SK-MEL-5 (cell line): ENCODE measurements at regions not wholly inside any gene's neighbourhood (a gene's known extent, or its start where the extent isn't known, plus 50 kb on each side); places are given as distances from the start of the nearest gene placed in this dataset.
"Not testable (repeated sequence)": the region's sequence is repeated elsewhere in the genome, so short reads cannot be mapped to it uniquely, and the experiment has no call there.

Experiments
- DNase-seq: peaks from one replicate; pipeline ENCODE4 v3.0.0-alpha.2; 2016; ENCODE audit warnings: low read depth, low spot score
- in situ Hi-C: cut with HindIII; loops from 2 replicates; pipeline ENCODE4 v1.10.0; 2016; ENCODE audit warnings: low sequenced_read_pairs, high pct_unique_total_duplicates, low pct_unique_long_range_greater_than_20kb

- no peak for DNase-seq
- in situ Hi-C loops, result no loop called here
Measured at GRCh38 chr14:37650356-37651037, 55.1 kb downstream of the TTC6 start.

DNA sequence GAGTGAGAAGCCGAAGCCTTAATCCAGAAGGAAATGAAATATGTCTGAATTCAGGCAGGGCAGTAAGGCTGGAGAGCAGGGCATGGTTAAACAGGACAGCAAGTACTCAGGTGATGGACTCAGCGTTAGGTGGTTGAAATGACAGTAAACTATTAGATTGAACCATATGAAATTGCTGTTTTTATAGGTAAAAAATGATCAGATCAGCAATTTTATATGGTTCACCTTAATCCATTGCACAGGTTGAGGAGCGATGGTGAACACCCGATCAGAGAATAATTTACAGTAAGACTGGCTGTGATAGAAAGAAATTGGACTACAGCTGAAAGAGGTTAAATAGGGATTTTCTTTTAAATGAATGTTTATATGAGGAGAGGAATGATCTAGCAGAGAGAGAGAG, 56.6 kb downstream of the TTC6 start:
- in situ Hi-C loops, result no loop called here

DNA sequence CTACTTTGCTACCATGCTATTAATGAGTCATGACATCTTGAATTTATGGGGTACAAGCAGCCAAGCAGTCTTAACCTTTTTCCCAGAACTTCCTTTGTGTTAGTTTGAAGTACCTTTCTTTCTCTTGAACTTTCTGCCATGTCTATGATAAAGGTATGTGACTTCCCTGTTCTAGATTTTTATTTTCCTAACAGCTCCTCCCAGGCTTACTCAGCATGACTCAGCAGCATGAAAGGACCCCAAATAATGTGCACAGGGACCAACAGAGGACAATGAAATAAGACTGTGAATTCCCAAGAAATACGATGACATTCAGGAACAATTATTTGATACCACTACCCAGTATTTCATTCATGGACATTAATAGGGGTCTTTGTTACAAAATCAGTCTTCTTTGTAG, 60.0 kb downstream of the TTC6 start:
- in situ Hi-C loops, result no loop called here
- DNase-seq, result no peak

More for the DNA sequence above, 56.6 kb downstream of the TTC6 start:
- no peak for DNase-seq

DNA sequence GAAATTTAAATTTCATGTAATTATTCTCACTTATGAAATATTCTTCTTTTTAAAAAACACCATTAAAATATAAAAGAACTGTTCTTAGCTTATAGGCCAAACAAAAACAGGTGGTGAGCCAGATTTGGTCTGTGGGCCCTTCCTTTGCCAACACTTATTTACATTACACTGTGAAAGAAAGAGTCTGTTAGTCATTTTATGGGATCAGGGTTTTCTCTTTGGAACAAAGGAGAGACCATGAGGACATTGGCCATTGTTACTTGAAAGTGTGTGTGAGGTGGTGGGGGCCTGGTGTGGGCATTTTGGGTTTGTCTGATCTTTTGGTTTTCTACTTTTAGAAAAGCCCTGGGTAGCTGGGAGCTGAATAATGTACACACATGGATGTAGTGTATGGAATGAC, 62.7 kb downstream of the TTC6 start:
- in situ Hi-C loops, result no loop called here

DNA sequence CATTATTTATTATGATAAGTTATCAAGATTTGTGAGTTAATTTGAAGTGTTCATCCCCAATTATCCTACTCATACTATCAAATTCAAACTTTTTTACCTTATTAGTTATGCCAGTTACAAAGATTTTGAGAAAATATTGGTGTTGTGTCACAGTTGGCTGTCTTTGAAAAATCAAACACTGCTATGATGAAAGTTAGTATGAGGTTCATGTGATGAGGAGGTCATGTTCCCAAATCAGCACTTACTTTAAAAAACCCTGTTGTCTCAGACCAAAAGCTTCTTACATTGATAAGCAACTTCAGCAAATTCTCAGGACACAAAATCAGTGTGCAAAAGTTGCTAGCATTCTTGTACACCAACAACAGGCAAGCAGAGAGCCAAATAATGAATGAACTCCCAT, 68.1 kb downstream of the TTC6 start:
- in situ Hi-C loops, result no loop called here
- DNase-seq, result no peak

More for the DNA sequence above, 62.7 kb downstream of the TTC6 start:
- DNase-seq, result no peak

DNA sequence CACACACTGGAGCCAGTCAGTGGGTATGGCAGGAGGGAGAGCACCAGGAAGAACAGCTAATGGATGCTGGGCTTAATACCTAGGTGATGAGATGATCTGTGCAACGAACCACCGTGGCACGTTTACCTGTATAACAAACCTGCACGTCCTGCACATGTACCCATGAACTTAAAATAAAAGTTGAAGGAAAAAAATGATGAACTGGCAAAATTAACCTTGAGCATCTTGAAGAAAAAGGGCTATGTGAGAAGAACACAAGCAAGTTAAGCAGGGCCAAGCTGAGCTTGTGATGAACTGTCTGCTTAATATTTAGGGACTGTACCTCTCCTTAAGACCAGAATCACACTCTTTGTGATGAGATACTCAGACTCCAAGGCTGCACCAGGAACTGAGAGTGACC, 70.0 kb downstream of the TTC6 start:
- no peak for DNase-seq
- in situ Hi-C loops, result no loop called here

- DNase-seq, result no peak
- in situ Hi-C loops, result no loop called here
Measured at GRCh38 chr14:37665951-37666350, 70.5 kb downstream of the TTC6 start.

DNA sequence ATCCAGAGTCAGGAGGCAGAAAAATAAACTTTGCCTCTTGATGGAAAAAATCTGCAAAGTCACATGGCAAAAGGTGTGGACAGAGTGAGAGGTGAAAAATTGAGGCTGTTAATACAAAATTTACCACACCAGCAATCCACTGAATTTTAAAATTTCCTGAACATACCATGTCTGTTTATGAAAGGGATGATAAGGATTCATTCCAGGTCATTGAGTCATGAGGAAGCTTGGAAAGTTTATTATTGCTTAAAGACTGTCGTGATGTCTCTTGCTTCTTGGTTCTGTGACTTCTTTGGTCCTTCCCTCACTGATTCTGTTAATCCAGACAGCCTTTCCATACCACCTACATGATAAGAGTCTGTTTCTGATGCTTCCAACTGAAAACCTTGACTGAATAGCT, 73.2 kb downstream of the TTC6 start:
- DNase-seq, result no peak
- in situ Hi-C loops, result no loop called here

DNA sequence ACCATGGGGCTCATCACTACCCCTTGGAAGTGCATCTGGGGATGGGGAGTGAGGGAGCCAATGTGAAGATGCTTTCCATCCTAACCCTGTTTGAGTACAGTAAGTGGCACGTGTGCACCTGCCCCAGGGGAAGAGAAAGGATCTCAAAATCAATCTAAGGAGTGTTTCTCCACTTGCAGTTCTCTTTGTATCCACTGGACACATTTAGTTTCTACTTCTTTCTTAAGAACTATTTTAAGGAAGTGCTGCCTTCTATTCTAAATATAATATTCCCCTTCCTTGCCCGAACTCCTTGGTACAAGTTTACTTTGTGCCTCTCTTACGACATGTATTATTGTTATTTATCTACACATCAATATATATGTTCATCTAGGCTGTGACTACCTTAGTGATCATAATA, 73.8 kb downstream of the TTC6 start:
- DNase-seq, result peak; percentile 1
- in situ Hi-C loops, result no loop called here

DNA sequence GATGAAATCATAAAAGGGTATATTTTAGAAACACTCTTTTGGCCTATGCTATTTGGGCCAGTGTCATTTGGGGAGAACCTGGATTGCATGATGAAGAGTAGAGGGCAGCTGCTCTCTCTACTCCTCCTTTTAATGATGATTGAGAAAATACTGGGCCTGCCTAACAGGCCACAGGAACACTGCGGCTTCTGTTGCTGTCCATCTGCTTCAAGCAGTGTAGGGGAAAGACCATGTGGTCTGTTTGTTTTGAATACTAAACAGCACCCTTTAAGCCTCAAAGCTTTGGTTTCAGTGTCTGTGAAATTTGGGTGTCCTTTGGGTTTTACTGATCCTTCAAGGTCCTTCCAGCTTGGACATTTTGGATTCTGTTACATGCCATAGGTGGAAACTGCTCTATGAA, 78.0 kb downstream of the TTC6 start:
- in situ Hi-C loops, result no loop called here
- DNase-seq, result no peak

GRCh38 chr14:37678916-37679315, 83.5 kb downstream of the TTC6 start:
- in situ Hi-C loops, result no loop called here
- no peak for DNase-seq

DNA sequence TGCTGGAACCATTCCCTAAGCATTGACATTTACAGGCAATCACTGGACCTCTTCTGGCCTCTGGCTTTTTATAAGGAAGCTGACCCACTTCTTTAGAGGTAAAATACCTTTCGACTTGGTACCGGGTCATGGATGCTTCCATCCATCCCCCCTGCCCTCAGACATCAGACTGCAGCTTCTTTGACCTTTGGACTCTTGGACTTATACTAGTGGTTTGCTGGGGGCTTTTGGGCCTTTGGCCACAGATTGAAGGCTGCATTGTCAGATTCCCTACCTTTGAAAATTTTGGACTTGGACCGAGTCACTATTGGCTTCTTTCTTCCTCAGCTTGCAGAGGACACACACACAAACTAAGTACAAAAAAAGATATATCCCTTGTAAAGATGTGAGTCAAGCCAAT, 86.1 kb downstream of the TTC6 start:
- no peak for DNase-seq
- in situ Hi-C loops, result no loop called here

- in situ Hi-C loops, DNase-seq: not testable (repeated sequence)
Measured at GRCh38 chr14:37692680-37693079, 97.3 kb downstream of the TTC6 start.

DNA sequence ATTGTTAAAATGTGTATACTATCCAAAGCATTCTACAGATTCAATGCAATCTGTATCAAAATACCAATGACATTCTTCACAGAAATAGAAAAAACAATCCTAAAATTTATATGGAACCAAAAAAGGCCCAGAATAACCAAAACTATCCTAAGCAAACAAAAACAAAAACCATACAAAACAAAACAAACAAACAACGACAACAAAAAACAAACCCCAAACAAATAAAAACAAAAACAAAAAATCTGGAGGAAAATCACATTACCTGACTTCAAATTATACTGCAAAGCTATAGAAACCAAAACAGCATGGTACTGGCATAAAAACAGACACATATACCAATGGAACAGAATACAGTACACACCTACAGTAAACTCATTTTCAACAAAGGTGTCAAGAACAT, 98.0 kb downstream of the TTC6 start:
- DNase-seq, in situ Hi-C loops: not testable (repeated sequence)

- no peak for DNase-seq
- in situ Hi-C loops, result no loop called here
Measured at GRCh38 chr14:37695866-37696265, 100.4 kb downstream of the TTC6 start.

DNA sequence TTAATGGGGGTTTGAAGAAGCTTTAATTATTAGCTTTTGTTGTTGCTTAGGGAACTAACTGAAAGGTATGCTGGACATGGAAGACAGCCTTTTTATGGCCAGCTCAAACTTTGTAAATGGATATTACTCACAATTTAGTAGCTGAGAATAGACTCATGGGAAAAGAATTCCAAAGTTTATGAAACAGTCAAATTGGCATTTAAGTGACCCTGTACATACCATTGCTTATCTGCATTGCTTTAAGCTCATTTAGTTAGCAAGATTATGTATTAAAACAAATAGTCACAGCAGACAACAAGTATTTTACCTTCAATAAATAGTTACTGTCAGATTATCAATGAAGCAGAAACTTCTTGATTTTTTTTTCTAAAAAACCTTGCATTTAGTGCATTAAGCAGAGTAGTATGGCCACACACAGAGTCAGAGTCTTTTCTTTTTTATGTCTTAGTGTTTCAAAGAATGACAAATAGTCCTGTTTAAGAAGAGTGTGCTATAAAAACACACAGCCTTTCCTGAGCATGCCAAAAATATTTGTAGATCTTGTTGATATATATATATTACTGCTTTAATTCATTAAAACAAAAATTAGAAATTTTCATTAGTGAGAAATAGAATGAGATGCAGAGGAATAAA, 102.2 kb downstream of the TTC6 start:
- DNase-seq, result no peak
- in situ Hi-C loops, result no loop called here

DNA sequence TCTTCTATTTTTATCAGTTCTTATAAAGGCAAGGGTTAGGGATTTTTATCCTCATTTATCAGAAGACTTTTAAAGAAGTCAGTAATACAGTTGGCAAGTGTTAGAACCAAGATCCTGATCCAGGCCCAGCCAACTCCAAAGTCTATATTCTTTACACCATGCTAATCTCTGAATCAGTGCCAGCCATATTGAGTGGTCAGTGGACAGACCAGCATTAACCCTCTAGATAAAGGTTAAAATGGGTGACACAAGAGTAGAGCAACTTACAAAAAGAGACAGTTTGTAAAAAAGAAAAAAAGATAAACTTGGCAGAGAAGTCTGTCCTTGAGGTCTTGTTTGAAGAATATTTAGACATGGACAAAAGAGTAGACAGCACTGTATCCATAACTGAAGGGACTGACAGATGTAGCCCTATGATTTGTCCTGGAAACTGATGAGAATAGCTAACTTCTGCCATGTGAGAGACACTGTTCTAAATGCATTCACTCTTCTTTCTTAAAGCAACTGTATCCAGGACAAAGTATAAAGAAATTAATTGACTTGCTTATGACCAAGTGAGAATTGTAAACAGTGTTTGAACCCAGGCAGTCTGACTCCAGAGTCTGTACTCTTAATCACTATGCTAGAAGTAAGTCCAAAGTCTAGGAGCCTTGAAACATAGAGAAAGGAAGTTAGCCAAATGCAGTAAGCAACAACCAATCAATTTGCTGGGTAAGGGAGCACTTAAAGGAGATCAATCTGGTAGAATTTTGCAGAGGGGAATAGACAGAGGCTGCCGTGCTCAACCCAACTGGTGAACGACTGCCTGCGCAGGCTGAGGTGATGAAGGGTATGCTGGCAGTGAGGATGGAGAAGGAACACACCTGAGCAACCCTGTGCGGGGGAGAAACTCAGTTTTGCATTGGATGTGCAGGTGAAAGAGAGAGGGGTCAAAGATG, 103.7 kb downstream of the TTC6 start:
- in situ Hi-C loops, result no loop called here

DNA sequence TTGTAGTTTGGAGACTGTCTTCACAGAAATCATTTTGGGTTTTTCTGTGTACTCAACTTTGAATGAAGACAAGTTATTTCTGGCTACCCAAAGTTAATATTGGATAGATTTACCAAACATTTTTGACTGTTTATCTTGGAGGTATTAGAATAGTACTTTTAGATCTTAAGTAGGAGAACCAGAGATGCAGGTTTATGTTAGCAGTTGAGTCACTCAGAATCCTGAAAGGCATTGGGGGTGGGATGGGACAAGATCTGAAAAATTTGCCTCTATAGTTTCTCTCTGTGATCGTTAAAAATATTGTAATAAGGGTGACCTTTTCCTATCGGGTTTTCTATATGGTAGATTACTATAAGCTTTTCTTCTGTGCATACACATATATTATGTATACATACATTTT, 112.3 kb downstream of the TTC6 start:
- in situ Hi-C loops, result no loop called here

More for the DNA sequence above, 103.7 kb downstream of the TTC6 start:
- no peak for DNase-seq

More for the DNA sequence above, 112.3 kb downstream of the TTC6 start:
- DNase-seq, result no peak
